ENCODE measurements at regions not wholly inside any gene's neighbourhood (a gene's known extent, or its start where the extent isn't known, plus 50 kb on each side); places are given as distances from the start of the nearest gene placed in this dataset.

- TF ChIP-seq CTCF (IDR thresholded peaks at IDR 0.05) (no peak), POLR2AphosphoS5 (IDR thresholded peaks at IDR 0.05) (no peak), POLR2A (IDR thresholded peaks at IDR 0.05) (no peak), EP300 (IDR thresholded peaks at IDR 0.05) (no peak)
Observed at GRCh38 chr11:90590286-90590685, 367.4 kb upstream of the CHORDC1 start.
